Loucy (cell line): ENCODE measurements at regions not wholly inside any gene's neighbourhood (a gene's known extent, or its start where the extent isn't known, plus 50 kb on each side); places are given as distances from the start of the nearest gene placed in this dataset.

ENCODE experiments used
- EZH2phosphoT487 ChIP-seq: fragments of 200-600 bp; IDR thresholded peaks from 2 replicates; pipeline ENCODE4 v1.6.1; 2018; ENCODE audit warnings: antibody characterized with exemption, mild to moderate bottlenecking, moderate library complexity, borderline replicate concordance
- TF ChIP-seq, protein P1 (sequence below): fragments of 200-600 bp; sonication (generic); conservative IDR thresholded peaks from 2 replicates; pipeline ENCODE4 v1.5.1; 2014; ENCODE audit warnings: mild to moderate bottlenecking, antibody characterized with exemption, low read length

- TF ChIP-seq, protein P1, sequence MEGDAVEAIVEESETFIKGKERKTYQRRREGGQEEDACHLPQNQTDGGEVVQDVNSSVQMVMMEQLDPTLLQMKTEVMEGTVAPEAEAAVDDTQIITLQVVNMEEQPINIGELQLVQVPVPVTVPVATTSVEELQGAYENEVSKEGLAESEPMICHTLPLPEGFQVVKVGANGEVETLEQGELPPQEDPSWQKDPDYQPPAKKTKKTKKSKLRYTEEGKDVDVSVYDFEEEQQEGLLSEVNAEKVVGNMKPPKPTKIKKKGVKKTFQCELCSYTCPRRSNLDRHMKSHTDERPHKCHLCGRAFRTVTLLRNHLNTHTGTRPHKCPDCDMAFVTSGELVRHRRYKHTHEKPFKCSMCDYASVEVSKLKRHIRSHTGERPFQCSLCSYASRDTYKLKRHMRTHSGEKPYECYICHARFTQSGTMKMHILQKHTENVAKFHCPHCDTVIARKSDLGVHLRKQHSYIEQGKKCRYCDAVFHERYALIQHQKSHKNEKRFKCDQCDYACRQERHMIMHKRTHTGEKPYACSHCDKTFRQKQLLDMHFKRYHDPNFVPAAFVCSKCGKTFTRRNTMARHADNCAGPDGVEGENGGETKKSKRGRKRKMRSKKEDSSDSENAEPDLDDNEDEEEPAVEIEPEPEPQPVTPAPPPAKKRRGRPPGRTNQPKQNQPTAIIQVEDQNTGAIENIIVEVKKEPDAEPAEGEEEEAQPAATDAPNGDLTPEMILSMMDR: no peak
- TF ChIP-seq EZH2phosphoT487: no peak
Observed at GRCh38 chr1:189927641-189928040, 550.0 kb downstream of the BRINP3 start.
